ENCODE measurements at regions not wholly inside any gene's neighbourhood (a gene's known extent, or its start where the extent isn't known, plus 50 kb on each side); places are given as distances from the start of the nearest gene placed in this dataset.

DNA sequence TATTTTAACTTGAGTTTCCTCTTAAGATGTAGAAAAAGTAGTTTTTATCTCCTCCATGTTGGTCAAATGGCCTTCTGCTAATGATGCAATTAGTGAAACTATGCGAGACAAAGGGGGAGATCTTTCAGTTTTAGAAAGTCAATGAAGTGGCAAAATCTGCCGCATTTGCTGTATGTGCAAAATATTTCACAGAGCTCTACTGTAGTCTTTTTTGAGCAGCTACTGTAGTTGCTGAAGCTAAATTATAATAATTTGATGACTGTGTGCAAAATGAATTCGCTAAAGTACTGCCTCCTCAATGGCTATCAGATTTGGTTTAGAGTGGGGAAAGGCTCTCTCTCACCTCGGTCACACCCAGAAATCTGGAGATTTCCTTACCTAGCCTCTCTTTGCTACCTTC is 267.6 kb upstream of the ZFP64 start:
- TF ChIP-seq, protein P1, sequence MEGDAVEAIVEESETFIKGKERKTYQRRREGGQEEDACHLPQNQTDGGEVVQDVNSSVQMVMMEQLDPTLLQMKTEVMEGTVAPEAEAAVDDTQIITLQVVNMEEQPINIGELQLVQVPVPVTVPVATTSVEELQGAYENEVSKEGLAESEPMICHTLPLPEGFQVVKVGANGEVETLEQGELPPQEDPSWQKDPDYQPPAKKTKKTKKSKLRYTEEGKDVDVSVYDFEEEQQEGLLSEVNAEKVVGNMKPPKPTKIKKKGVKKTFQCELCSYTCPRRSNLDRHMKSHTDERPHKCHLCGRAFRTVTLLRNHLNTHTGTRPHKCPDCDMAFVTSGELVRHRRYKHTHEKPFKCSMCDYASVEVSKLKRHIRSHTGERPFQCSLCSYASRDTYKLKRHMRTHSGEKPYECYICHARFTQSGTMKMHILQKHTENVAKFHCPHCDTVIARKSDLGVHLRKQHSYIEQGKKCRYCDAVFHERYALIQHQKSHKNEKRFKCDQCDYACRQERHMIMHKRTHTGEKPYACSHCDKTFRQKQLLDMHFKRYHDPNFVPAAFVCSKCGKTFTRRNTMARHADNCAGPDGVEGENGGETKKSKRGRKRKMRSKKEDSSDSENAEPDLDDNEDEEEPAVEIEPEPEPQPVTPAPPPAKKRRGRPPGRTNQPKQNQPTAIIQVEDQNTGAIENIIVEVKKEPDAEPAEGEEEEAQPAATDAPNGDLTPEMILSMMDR (IDR thresholded peaks at IDR 0.05), result no peak
- TF ChIP-seq POLR2A (IDR thresholded peaks at IDR 0.05), result no peak

Data from Peyer's patch (tissue), 4 donors.